Astrocyte (in vitro differentiated cells and primary cell): ENCODE measurements at regions not wholly inside any gene's neighbourhood (a gene's known extent, or its start where the extent isn't known, plus 50 kb on each side); places are given as distances from the start of the nearest gene placed in this dataset.

Experiments
- DNase-seq: peaks from one replicate; pipeline ENCODE4 v3.0.0-alpha.2; 2010; ENCODE audit warnings: low read depth
- FAIRE-seq: peaks from 2 replicates; lab custom pipeline; 2011; peaks lifted over from hg19 to GRCh38; lab: Jason Lieb, UNC
- H2AFZ ChIP-seq: 2 replicates; pipeline ENCODE4 v1.6.0; 2012; ENCODE audit warnings: low read depth, low read length, inconsistent platforms
- H3K27ac ChIP-seq: 2 replicates; pipeline ENCODE4 v1.5.1; 2011; ENCODE audit warnings: low read depth, low read length, inconsistent platforms
- H3K27me3 ChIP-seq: 2 replicates; pipeline ENCODE4 v1.6.0; 2011; ENCODE audit warnings: low read length, inconsistent platforms; ENCODE audit not compliant: insufficient read depth
- H3K36me3 ChIP-seq: 2 replicates; pipeline ENCODE4 v1.5.1; 2011; ENCODE audit warnings: low read length, inconsistent platforms; ENCODE audit not compliant: insufficient read depth
- H3K4me1 ChIP-seq: 2 replicates; pipeline ENCODE4 v1.5.1; 2011; ENCODE audit warnings: low read length, inconsistent platforms; ENCODE audit not compliant: insufficient read depth
- H3K4me2 ChIP-seq: 2 replicates; pipeline ENCODE4 v1.6.0; 2012; ENCODE audit warnings: low read length, inconsistent platforms
- H3K4me3 ChIP-seq: 2 replicates; pipeline ENCODE4 v1.5.1; 2011; ENCODE audit warnings: low read depth, mild to moderate bottlenecking, low read length, inconsistent platforms; ENCODE audit not compliant: insufficient read depth
- H3K79me2 ChIP-seq: 2 replicates; pipeline ENCODE4 v1.6.0; 2012; ENCODE audit warnings: mild to moderate bottlenecking, low read length, inconsistent platforms; ENCODE audit not compliant: insufficient read depth
- H3K9ac ChIP-seq: 2 replicates; pipeline ENCODE4 v1.6.0; 2012; ENCODE audit warnings: mild to moderate bottlenecking, low read length, inconsistent platforms
- H3K9me3 ChIP-seq: 2 replicates; pipeline ENCODE4 v1.5.1; 2012; ENCODE audit warnings: low read depth, mild to moderate bottlenecking, low read length, inconsistent platforms; ENCODE audit not compliant: insufficient read depth
- H4K20me1 ChIP-seq: 2 replicates; pipeline ENCODE4 v1.6.0; 2012; ENCODE audit warnings: low read length, inconsistent platforms; ENCODE audit not compliant: insufficient read depth
- H3K27ac Mint-ChIP-seq: one replicate; pipeline ENCODE4 v1.8.0; 2021; ENCODE audit warnings: mild to moderate bottlenecking, mixed read lengths; ENCODE audit not compliant: unreplicated experiment
- H3K27me3 Mint-ChIP-seq: one replicate; pipeline ENCODE4 v1.8.0; 2021; ENCODE audit warnings: low read depth, mixed read lengths; ENCODE audit not compliant: unreplicated experiment
- H3K36me3 Mint-ChIP-seq: one replicate; pipeline ENCODE4 v1.8.0; 2021; ENCODE audit warnings: low read depth, mixed read lengths; ENCODE audit not compliant: unreplicated experiment
- H3K4me1 Mint-ChIP-seq: one replicate; pipeline ENCODE4 v1.8.0; 2021; ENCODE audit warnings: low read depth, mixed read lengths; ENCODE audit not compliant: unreplicated experiment
- H3K4me3 Mint-ChIP-seq: one replicate; pipeline ENCODE4 v1.8.0; 2021; ENCODE audit warnings: mild to moderate bottlenecking, moderate library complexity, mixed read lengths; ENCODE audit not compliant: unreplicated experiment
- H3K9me3 Mint-ChIP-seq: one replicate; pipeline ENCODE4 v1.8.0; 2021; ENCODE audit warnings: mild to moderate bottlenecking, mixed read lengths; ENCODE audit not compliant: unreplicated experiment
- CTCF ChIP-seq: IDR thresholded peaks from 2 replicates; pipeline ENCODE4 v1.5.1; 2011; ENCODE audit warnings: low read depth, mild to moderate bottlenecking, inconsistent platforms, low read length, moderate library complexity; ENCODE audit not compliant: insufficient read depth
- EZH2 ChIP-seq: IDR thresholded peaks from 2 replicates; pipeline ENCODE4 v1.6.1; 2012; ENCODE audit warnings: mild to moderate bottlenecking, low read length, inconsistent platforms; ENCODE audit not compliant: insufficient read depth

GRCh38 chr13:38180670-38181069 is 169.0 kb upstream of the UFM1 start:
- Mint-ChIP-seq H3K27me3 (no peaks in the 10 kb centered on the region), H3K4me3 (no peak overlapping the region), H3K9me3 (no peaks in the 10 kb centered on the region), H3K36me3 (peaks cover 3% of the 10 kb centered on the region), H3K27ac (no peak overlapping the region), H3K4me1 (no peaks in the 10 kb centered on the region)
- H3K4me2 ChIP-seq, result peak overlapping the region; percentile 35
- no peaks in the 10 kb centered on the region for H3K27me3 ChIP-seq
- FAIRE-seq (peak; percentile 17), DNase-seq (peak; percentile 5)
- no peaks in the 10 kb centered on the region for H3K79me2 ChIP-seq
- H3K9me3 ChIP-seq, result no peaks in the 10 kb centered on the region
- H3K27ac ChIP-seq, result peak overlapping the region; percentile 54
- H3K4me1 ChIP-seq, result peaks cover 4% of the 10 kb centered on the region
- peak overlapping the region; percentile 39 for H3K9ac ChIP-seq
- no peak overlapping the region for H3K4me3 ChIP-seq
- TF ChIP-seq CTCF, result no peak
- TF ChIP-seq EZH2, result no peak
- H2AFZ ChIP-seq, result no peak overlapping the region
- no peaks in the 10 kb centered on the region for H3K36me3 ChIP-seq
- H4K20me1 ChIP-seq, result no peaks in the 10 kb centered on the region

GRCh38 chr13:38180126-38180525 is 169.5 kb upstream of the UFM1 start:
- Mint-ChIP-seq H3K4me1 (no peaks in the 10 kb centered on the region), H3K4me3 (no peak overlapping the region), H3K9me3 (no peaks in the 10 kb centered on the region), H3K27ac (no peak overlapping the region), H3K36me3 (peaks cover 3% of the 10 kb centered on the region), H3K27me3 (no peaks in the 10 kb centered on the region)
- Histone ChIP-seq H3K27ac (no peak overlapping the region), H3K79me2 (no peaks in the 10 kb centered on the region), H3K4me2 (peak overlapping the region; percentile 35), H3K27me3 (no peaks in the 10 kb centered on the region), H3K4me3 (no peak overlapping the region), H4K20me1 (no peaks in the 10 kb centered on the region), H3K4me1 (peaks cover 4% of the 10 kb centered on the region), H3K9me3 (no peaks in the 10 kb centered on the region), H3K36me3 (no peaks in the 10 kb centered on the region), H2AFZ (no peak overlapping the region), H3K9ac (peak overlapping the region; percentile 39)
- peak; percentile 89 for DNase-seq
- FAIRE-seq, result no peak
- no peak for TF ChIP-seq CTCF
- no peak for TF ChIP-seq EZH2

GRCh38 chr13:38176664-38177063 is 173.0 kb upstream of the UFM1 start:
- DNase-seq (no peak), FAIRE-seq (no peak)
- Mint-ChIP-seq H3K4me1 (no peaks in the 10 kb centered on the region), H3K36me3 (peaks cover 3% of the 10 kb centered on the region), H3K9me3 (no peaks in the 10 kb centered on the region), H3K27me3 (no peaks in the 10 kb centered on the region), H3K4me3 (no peak overlapping the region), H3K27ac (no peak overlapping the region)
- no peak overlapping the region for H2AFZ ChIP-seq
- H3K36me3 ChIP-seq, result no peaks in the 10 kb centered on the region
- no peak overlapping the region for H3K9ac ChIP-seq
- H4K20me1 ChIP-seq, result no peaks in the 10 kb centered on the region
- peaks cover 4% of the 10 kb centered on the region for H3K4me1 ChIP-seq
- no peak overlapping the region for H3K27ac ChIP-seq
- no peak overlapping the region for H3K4me3 ChIP-seq
- no peak overlapping the region for H3K4me2 ChIP-seq
- no peaks in the 10 kb centered on the region for H3K9me3 ChIP-seq
- no peak for TF ChIP-seq EZH2
- H3K79me2 ChIP-seq, result no peaks in the 10 kb centered on the region
- H3K27me3 ChIP-seq, result no peaks in the 10 kb centered on the region
